ENCODE measurements at regions not wholly inside any gene's neighbourhood (a gene's known extent, or its start where the extent isn't known, plus 50 kb on each side); places are given as distances from the start of the nearest gene placed in this dataset.

DNA sequence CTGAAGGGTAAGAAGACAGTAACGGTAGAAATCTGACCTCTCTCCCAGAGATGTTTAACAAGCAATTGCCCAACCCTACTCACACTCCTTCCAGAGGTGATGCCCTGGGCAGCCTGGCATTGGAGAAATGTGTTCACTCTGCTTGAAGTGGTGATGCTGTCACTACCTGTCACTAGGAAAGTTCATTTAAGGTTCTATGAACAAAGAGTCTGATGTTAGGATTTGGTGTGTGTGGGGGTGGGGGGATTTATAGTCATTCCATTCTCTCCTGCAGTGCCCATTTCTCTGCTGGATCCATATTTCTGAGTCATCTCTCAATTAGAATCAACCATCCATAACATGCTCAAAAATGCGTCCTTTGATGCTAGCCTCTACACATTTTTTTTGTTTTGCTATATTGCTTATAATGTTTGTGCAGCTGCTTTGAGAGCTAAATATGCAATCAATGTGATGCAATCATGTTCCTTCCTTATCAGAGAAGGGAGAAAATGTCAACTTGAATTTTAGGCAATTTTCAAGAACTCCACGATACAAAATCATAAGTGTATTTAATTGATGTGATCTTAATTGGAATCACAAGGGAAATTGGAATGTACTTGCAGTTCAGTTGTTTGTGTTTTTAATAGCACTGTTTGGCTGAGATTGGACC is 173.9 kb downstream of the DUSP10 start:
- no peaks in the 10 kb centered on the region for H3K79me2 ChIP-seq (ENCODE audit: control insufficient read depth, insufficient read depth, low read length)
- no peaks in the 10 kb centered on the region for H3K4me1 ChIP-seq (ENCODE audit: control insufficient read depth, extremely low read depth, insufficient read depth, low read length)
- no peak for TF ChIP-seq EZH2 (IDR thresholded peaks at IDR 0.05; ENCODE audit: low read length, missing control alignments)
- TF ChIP-seq, protein P1, sequence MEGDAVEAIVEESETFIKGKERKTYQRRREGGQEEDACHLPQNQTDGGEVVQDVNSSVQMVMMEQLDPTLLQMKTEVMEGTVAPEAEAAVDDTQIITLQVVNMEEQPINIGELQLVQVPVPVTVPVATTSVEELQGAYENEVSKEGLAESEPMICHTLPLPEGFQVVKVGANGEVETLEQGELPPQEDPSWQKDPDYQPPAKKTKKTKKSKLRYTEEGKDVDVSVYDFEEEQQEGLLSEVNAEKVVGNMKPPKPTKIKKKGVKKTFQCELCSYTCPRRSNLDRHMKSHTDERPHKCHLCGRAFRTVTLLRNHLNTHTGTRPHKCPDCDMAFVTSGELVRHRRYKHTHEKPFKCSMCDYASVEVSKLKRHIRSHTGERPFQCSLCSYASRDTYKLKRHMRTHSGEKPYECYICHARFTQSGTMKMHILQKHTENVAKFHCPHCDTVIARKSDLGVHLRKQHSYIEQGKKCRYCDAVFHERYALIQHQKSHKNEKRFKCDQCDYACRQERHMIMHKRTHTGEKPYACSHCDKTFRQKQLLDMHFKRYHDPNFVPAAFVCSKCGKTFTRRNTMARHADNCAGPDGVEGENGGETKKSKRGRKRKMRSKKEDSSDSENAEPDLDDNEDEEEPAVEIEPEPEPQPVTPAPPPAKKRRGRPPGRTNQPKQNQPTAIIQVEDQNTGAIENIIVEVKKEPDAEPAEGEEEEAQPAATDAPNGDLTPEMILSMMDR (conservative IDR thresholded peaks at IDR 0.05 in 1 of 2, IDR thresholded peaks at IDR 0.05 in 1 of 2; ENCODE audit: low read depth in 1 of 2, low read length in 2 of 2), result no peak
- no peaks in the 10 kb centered on the region for H4K20me1 ChIP-seq (ENCODE audit: control insufficient read depth, extremely low read depth, insufficient read depth, low read length)
- no peaks in the 10 kb centered on the region for H3K9me3 ChIP-seq (ENCODE audit: control insufficient read depth, insufficient read depth, low read depth, low read length)
- H3K4me3 ChIP-seq (replicated peaks in 1 of 4; ENCODE audit: control extremely low read depth in 1 of 4, insufficient read depth in 1 of 4, low read depth in 3 of 4, low read length in 4 of 4), result no peak overlapping the region
- no peaks in the 10 kb centered on the region for H3K36me3 ChIP-seq (ENCODE audit: control insufficient read depth, insufficient read depth, low read length)
- peak in 1 of 2 donors; percentile 49 for DNase-seq (ENCODE audit: low read depth in 2 of 2)
- no peak overlapping the region for H3K27ac ChIP-seq (ENCODE audit: insufficient read depth, low read length)
- H3K4me2 ChIP-seq (ENCODE audit: extremely low read depth, insufficient read depth, low read length), result no peak overlapping the region
- H2AFZ ChIP-seq (ENCODE audit: low read length), result no peak overlapping the region
- H3K9ac ChIP-seq (ENCODE audit: insufficient read depth, low read length), result no peak overlapping the region
- H3K27me3 ChIP-seq (ENCODE audit: control insufficient read depth, insufficient read depth, low read length), result no peaks in the 10 kb centered on the region

DNA sequence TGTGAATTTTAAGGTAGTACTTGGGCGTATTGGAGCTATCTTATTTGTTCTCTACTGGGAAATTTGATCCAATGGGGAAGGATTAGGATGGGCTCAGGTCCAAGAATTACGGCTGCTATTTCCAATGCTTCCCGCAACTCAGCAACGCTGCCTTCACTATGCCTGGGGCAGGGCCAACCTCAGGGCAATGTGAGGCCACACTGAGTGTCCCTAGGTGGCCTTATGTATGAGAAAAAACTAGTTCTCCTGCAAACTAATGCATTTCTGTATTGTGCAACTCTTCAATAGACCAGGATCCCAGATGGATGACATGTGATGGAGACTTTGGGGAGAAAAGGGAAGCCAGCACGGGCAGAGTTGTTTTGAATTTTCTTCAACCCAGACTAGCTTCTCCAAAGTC is 168.1 kb downstream of the DUSP10 start:
- no peaks in the 10 kb centered on the region for H3K9me3 ChIP-seq (ENCODE audit: control insufficient read depth, insufficient read depth, low read depth, low read length)
- no peaks in the 10 kb centered on the region for H3K27me3 ChIP-seq (ENCODE audit: control insufficient read depth, insufficient read depth, low read length)
- H3K79me2 ChIP-seq (ENCODE audit: control insufficient read depth, insufficient read depth, low read length), result no peaks in the 10 kb centered on the region
- no peaks in the 10 kb centered on the region for H3K36me3 ChIP-seq (ENCODE audit: control insufficient read depth, insufficient read depth, low read length)
- H3K4me2 ChIP-seq (ENCODE audit: extremely low read depth, insufficient read depth, low read length), result no peak overlapping the region
- no peak overlapping the region for H3K4me3 ChIP-seq (replicated peaks in 1 of 4; ENCODE audit: control extremely low read depth in 1 of 4, insufficient read depth in 1 of 4, low read depth in 3 of 4, low read length in 4 of 4)
- H2AFZ ChIP-seq (ENCODE audit: low read length), result no peak overlapping the region
- TF ChIP-seq, protein P1 (conservative IDR thresholded peaks at IDR 0.05 in 1 of 2, IDR thresholded peaks at IDR 0.05 in 1 of 2; ENCODE audit: low read depth in 1 of 2, low read length in 2 of 2), result no peak
- no peak for TF ChIP-seq EZH2 (IDR thresholded peaks at IDR 0.05; ENCODE audit: low read length, missing control alignments)
- no peaks in the 10 kb centered on the region for H4K20me1 ChIP-seq (ENCODE audit: control insufficient read depth, extremely low read depth, insufficient read depth, low read length)
- no peak overlapping the region for H3K27ac ChIP-seq (ENCODE audit: insufficient read depth, low read length)
- no peaks in the 10 kb centered on the region for H3K4me1 ChIP-seq (ENCODE audit: control insufficient read depth, extremely low read depth, insufficient read depth, low read length)
- DNase-seq (ENCODE audit: low read depth in 2 of 2), result peak in 1 of 2 donors; percentile 31
- no peak overlapping the region for H3K9ac ChIP-seq (ENCODE audit: insufficient read depth, low read length)

DNA sequence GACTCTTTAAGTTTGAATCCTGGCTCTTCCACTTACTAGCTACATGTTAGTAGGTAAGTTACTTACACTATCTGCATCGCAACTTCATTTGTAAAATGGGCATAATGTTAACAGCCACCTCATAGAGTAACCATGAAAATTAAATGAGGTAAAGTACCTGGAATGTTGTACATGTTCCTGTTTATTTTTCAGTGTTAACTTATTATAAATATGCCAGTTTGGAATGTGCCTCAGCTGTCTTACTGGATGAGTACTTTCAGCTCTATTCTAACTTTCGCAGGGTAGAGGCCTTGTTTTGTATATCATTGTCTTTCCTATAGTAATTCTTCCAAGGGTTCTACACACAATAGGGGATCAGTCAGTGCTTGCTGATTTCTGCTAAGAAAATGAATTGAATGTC is 167.4 kb downstream of the DUSP10 start:
- H2AFZ ChIP-seq (ENCODE audit: low read length), result no peak overlapping the region
- no peak for TF ChIP-seq EZH2 (IDR thresholded peaks at IDR 0.05; ENCODE audit: low read length, missing control alignments)
- TF ChIP-seq, protein P1 (conservative IDR thresholded peaks at IDR 0.05 in 1 of 2, IDR thresholded peaks at IDR 0.05 in 1 of 2; ENCODE audit: low read depth in 1 of 2, low read length in 2 of 2), result no peak
- H3K9me3 ChIP-seq (ENCODE audit: control insufficient read depth, insufficient read depth, low read depth, low read length), result no peaks in the 10 kb centered on the region
- no peaks in the 10 kb centered on the region for H3K27me3 ChIP-seq (ENCODE audit: control insufficient read depth, insufficient read depth, low read length)
- H4K20me1 ChIP-seq (ENCODE audit: control insufficient read depth, extremely low read depth, insufficient read depth, low read length), result no peaks in the 10 kb centered on the region
- H3K79me2 ChIP-seq (ENCODE audit: control insufficient read depth, insufficient read depth, low read length), result no peaks in the 10 kb centered on the region
- no peak overlapping the region for H3K4me3 ChIP-seq (replicated peaks in 1 of 4; ENCODE audit: control extremely low read depth in 1 of 4, insufficient read depth in 1 of 4, low read depth in 3 of 4, low read length in 4 of 4)
- no peak overlapping the region for H3K4me2 ChIP-seq (ENCODE audit: extremely low read depth, insufficient read depth, low read length)
- no peak overlapping the region for H3K9ac ChIP-seq (ENCODE audit: insufficient read depth, low read length)
- H3K27ac ChIP-seq (ENCODE audit: insufficient read depth, low read length), result no peak overlapping the region
- DNase-seq (ENCODE audit: low read depth in 2 of 2), result peak; percentile 24 to 69
- no peaks in the 10 kb centered on the region for H3K4me1 ChIP-seq (ENCODE audit: control insufficient read depth, extremely low read depth, insufficient read depth, low read length)
- H3K36me3 ChIP-seq (ENCODE audit: control insufficient read depth, insufficient read depth, low read length), result no peaks in the 10 kb centered on the region
